ENCODE measurements at regions not wholly inside any gene's neighbourhood (a gene's known extent, or its start where the extent isn't known, plus 50 kb on each side); places are given as distances from the start of the nearest gene placed in this dataset.
A peak's percentile ranks its signal among the peaks of the same experiment; 100 is the strongest.

DNA sequence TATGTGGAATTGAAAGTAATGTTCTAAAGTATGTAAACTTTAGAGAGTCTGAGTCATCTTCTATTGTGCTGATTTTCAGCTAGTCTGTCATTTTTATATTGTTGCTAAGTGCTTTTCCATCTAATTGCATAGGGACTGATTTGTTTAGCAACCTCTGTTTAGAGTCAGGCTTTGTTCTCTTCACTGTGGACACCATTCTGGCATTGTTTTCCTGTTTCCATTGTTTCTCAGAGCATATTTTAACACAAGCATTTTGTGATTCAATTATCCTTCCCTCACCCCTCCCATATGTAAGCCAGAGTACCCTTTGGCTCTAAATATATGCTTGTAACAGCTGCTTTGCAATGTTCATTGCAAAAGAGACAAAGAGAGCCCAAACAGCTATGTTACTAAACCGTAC is 748.4 kb upstream of the PHF14 start:
- Histone ChIP-seq H3K36me3 (ENCODE audit: control insufficient read depth, insufficient read depth, low read length) (no peaks in the 10 kb centered on the region), H3K27me3 (ENCODE audit: control insufficient read depth, insufficient read depth, low read length) (no peaks in the 10 kb centered on the region), H3K4me3 (ENCODE audit: low read depth, low read length) (no peak overlapping the region)
- DNase-seq (ENCODE audit: low read depth) (no peak), FAIRE-seq (no peak)
- TF ChIP-seq, protein P1, sequence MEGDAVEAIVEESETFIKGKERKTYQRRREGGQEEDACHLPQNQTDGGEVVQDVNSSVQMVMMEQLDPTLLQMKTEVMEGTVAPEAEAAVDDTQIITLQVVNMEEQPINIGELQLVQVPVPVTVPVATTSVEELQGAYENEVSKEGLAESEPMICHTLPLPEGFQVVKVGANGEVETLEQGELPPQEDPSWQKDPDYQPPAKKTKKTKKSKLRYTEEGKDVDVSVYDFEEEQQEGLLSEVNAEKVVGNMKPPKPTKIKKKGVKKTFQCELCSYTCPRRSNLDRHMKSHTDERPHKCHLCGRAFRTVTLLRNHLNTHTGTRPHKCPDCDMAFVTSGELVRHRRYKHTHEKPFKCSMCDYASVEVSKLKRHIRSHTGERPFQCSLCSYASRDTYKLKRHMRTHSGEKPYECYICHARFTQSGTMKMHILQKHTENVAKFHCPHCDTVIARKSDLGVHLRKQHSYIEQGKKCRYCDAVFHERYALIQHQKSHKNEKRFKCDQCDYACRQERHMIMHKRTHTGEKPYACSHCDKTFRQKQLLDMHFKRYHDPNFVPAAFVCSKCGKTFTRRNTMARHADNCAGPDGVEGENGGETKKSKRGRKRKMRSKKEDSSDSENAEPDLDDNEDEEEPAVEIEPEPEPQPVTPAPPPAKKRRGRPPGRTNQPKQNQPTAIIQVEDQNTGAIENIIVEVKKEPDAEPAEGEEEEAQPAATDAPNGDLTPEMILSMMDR (IDR thresholded peaks at IDR 0.05; ENCODE audit: insufficient read depth, low read length, severe bottlenecking) = no peak

DNA sequence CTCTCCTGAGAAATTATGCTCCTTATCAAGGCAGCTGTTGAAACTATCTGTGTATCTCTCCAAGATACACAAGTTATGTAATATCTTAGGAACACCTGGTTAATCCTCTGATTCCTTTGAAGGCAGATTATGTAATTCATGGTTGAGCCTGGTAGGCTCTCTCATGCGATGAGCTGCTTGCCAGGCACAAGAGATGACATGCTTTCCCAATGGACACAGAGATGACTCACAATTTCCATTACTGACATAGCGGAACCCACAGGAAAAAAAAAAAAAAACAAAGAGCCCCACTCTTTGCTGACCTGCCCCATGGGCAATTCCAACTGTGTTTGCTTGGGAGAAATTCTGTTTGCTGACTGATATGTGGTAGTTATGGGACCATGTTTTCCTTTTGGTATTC is 736.4 kb upstream of the PHF14 start:
- no peaks in the 10 kb centered on the region for H3K36me3 ChIP-seq (ENCODE audit: control insufficient read depth, insufficient read depth, low read length)
- DNase-seq (ENCODE audit: low read depth) (peak; percentile 84), FAIRE-seq (no peak)
- no peaks in the 10 kb centered on the region for H3K27me3 ChIP-seq (ENCODE audit: control insufficient read depth, insufficient read depth, low read length)
- H3K4me3 ChIP-seq (ENCODE audit: low read depth, low read length) = no peak overlapping the region
- TF ChIP-seq, protein P1 (IDR thresholded peaks at IDR 0.05; ENCODE audit: insufficient read depth, low read length, severe bottlenecking) = no peak

DNA sequence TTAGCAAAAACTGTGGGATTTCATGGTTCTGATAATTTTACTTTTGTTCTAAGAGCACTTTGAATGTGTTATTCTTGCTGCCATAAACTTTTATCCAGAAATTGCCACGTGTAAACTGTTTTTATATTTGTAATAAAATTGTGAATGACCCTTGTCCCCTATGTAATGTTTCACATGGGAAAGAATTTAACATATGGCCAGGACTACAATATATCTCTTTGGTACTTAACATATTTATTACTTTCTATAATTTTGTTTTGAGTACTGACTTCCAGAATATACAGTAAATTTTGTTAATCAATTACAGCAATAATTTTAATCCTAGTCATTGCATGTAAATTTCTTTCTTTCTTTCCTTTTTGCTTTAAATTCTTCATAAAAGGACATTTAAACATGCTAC is 735.0 kb upstream of the PHF14 start:
- no peak overlapping the region for H3K4me3 ChIP-seq (ENCODE audit: low read depth, low read length)
- H3K27me3 ChIP-seq (ENCODE audit: control insufficient read depth, insufficient read depth, low read length) = no peaks in the 10 kb centered on the region
- no peaks in the 10 kb centered on the region for H3K36me3 ChIP-seq (ENCODE audit: control insufficient read depth, insufficient read depth, low read length)
- DNase-seq (ENCODE audit: low read depth) = no peak
- TF ChIP-seq, protein P1 (IDR thresholded peaks at IDR 0.05; ENCODE audit: insufficient read depth, low read length, severe bottlenecking) = no peak
- no peak for FAIRE-seq

DNA sequence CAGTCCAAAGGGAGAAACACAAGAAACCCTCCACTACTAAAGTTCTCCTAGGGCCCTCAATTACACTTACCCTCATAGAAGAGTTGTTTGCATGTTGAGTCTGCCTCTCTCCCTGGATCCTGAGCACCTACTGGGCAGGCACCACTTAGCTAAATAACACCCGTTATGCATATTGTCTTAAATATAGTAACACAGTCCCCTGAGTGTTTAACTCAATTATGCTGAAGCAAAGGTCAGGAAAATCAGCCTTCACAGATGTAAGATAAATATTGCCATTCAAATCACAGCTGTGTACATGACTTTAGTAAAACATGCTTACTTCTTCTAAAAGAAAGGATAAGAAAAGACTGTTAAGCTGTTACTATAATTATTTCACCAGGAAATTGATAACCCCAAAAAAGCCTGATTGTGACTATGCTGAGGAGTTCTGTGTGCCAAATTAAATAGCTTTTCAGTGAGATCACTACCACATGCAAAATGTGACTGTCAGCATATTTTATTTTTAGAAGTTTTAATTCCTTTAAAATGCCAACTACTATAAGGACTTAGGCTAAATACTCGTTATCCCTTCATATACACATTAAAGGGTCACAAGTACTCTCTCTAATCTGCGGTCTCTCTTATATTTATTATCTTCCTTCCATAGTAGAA is 733.9 kb upstream of the PHF14 start:
- TF ChIP-seq, protein P1 (IDR thresholded peaks at IDR 0.05; ENCODE audit: insufficient read depth, low read length, severe bottlenecking) = no peak
- no peak for DNase-seq (ENCODE audit: low read depth)
- H3K27me3 ChIP-seq (ENCODE audit: control insufficient read depth, insufficient read depth, low read length) = no peaks in the 10 kb centered on the region
- no peaks in the 10 kb centered on the region for H3K36me3 ChIP-seq (ENCODE audit: control insufficient read depth, insufficient read depth, low read length)
- no peak for FAIRE-seq
- no peak overlapping the region for H3K4me3 ChIP-seq (ENCODE audit: low read depth, low read length)

DNA sequence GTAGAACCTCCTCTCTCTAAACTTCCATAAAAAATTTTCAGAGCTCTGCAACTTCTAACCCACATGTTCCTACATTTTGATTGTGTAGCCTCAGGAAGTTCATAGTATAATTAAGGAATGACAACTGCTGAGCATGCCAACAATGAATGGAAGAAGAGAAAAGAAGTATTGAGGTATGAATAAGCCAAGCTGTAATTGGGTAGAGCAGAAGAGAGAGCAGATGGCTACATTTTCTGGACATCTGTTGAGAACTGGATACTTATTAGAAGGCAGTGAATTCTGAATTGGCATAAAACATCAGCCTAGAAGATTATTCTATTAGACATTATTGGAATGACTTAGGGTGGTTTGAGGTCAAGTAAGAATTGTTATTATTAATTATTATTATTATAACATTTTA is 728.3 kb upstream of the PHF14 start:
- Histone ChIP-seq H3K4me3 (ENCODE audit: low read depth, low read length) (no peak overlapping the region), H3K27me3 (ENCODE audit: control insufficient read depth, insufficient read depth, low read length) (no peaks in the 10 kb centered on the region), H3K36me3 (ENCODE audit: control insufficient read depth, insufficient read depth, low read length) (no peaks in the 10 kb centered on the region)
- TF ChIP-seq, protein P1 (IDR thresholded peaks at IDR 0.05; ENCODE audit: insufficient read depth, low read length, severe bottlenecking) = no peak
- FAIRE-seq = no peak
- no peak for DNase-seq (ENCODE audit: low read depth)

DNA sequence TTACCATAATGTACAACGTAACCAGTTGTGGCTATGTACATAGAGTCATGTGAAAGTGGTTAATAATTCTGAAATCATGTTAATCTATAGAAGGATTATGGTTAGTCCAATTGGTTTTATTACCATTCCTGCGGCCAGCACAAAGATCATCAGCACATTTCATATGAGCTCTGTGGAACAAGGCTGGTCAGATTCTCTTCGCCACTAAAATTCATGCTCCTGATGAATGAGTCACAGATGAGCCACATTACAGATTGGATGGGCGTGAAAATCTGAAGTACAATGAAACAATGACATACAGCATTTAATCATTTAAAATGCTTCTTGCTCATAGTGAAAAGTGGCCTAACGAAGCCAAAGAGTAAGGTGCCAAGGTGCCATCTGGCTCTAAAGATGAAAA is 716.2 kb upstream of the PHF14 start:
- H3K4me3 ChIP-seq (ENCODE audit: low read depth, low read length) = no peak overlapping the region
- FAIRE-seq (no peak), DNase-seq (ENCODE audit: low read depth) (no peak)
- no peaks in the 10 kb centered on the region for H3K36me3 ChIP-seq (ENCODE audit: control insufficient read depth, insufficient read depth, low read length)
- TF ChIP-seq, protein P1 (IDR thresholded peaks at IDR 0.05; ENCODE audit: insufficient read depth, low read length, severe bottlenecking) = no peak
- no peaks in the 10 kb centered on the region for H3K27me3 ChIP-seq (ENCODE audit: control insufficient read depth, insufficient read depth, low read length)
